ENCODE measurements at regions not wholly inside any gene's neighbourhood (a gene's known extent, or its start where the extent isn't known, plus 50 kb on each side); places are given as distances from the start of the nearest gene placed in this dataset.

GRCh38 chr7:17031906-17032551 is 150.2 kb upstream of the AGR3 start:
- no peak for TF ChIP-seq CTCF (IDR thresholded peaks at IDR 0.05; ENCODE audit: low read depth, low read length, missing control alignments)
- no peak overlapping the region for H3K4me3 ChIP-seq (ENCODE audit: low read depth, low read length)
- H3K36me3 ChIP-seq (replicated peaks), result no peaks in the 10 kb centered on the region
- no peaks in the 10 kb centered on the region for H3K27me3 ChIP-seq (replicated peaks)
- in situ Hi-C loops (cut with HindIII; ENCODE audit: low pct_ligation_motif_present, low sequenced_read_pairs), result no loop called here
- no peak for DNase-seq
- H3K27ac ChIP-seq, result no peak overlapping the region

- TF ChIP-seq CTCF (IDR thresholded peaks at IDR 0.05; ENCODE audit: low read depth, low read length, missing control alignments), result no peak
- Histone ChIP-seq H3K27ac (no peak overlapping the region), H3K36me3 (replicated peaks) (no peaks in the 10 kb centered on the region), H3K27me3 (replicated peaks) (no peaks in the 10 kb centered on the region), H3K4me3 (ENCODE audit: low read depth, low read length) (no peak overlapping the region)
- in situ Hi-C loops (cut with HindIII; ENCODE audit: low pct_ligation_motif_present, low sequenced_read_pairs), result no loop called here
- no peak for DNase-seq
Observed at GRCh38 chr7:17033245-17033644, 151.5 kb upstream of the AGR3 start.

GRCh38 chr7:17036584-17036983 is 154.8 kb upstream of the AGR3 start:
- no peak for DNase-seq
- H3K27me3 ChIP-seq (replicated peaks), result no peaks in the 10 kb centered on the region

GRCh38 chr7:17037356-17037755 is 155.6 kb upstream of the AGR3 start:
- in situ Hi-C loops (cut with HindIII; ENCODE audit: low pct_ligation_motif_present, low sequenced_read_pairs), result no loop called here
- DNase-seq, result no peak

More at GRCh38 chr7:17036584-17036983, 154.8 kb upstream of the AGR3 start:
- no peak for TF ChIP-seq CTCF (IDR thresholded peaks at IDR 0.05; ENCODE audit: low read depth, low read length, missing control alignments)
- in situ Hi-C loops (cut with HindIII; ENCODE audit: low pct_ligation_motif_present, low sequenced_read_pairs), result no loop called here
- Histone ChIP-seq H3K4me3 (ENCODE audit: low read depth, low read length) (no peak overlapping the region), H3K36me3 (replicated peaks) (no peaks in the 10 kb centered on the region), H3K27ac (no peak overlapping the region)

GRCh38 chr7:17038160-17038782 is 156.5 kb upstream of the AGR3 start:
- H3K4me3 ChIP-seq (ENCODE audit: low read depth, low read length), result no peak overlapping the region
- no peaks in the 10 kb centered on the region for H3K27me3 ChIP-seq (replicated peaks)
- no peak overlapping the region for H3K27ac ChIP-seq
- no peak for DNase-seq
- no peak for TF ChIP-seq CTCF (IDR thresholded peaks at IDR 0.05; ENCODE audit: low read depth, low read length, missing control alignments)
- in situ Hi-C loops (cut with HindIII; ENCODE audit: low pct_ligation_motif_present, low sequenced_read_pairs), result no loop called here
- H3K36me3 ChIP-seq (replicated peaks), result no peaks in the 10 kb centered on the region

More at GRCh38 chr7:17037356-17037755, 155.6 kb upstream of the AGR3 start:
- Histone ChIP-seq H3K27ac (no peak overlapping the region), H3K4me3 (ENCODE audit: low read depth, low read length) (no peak overlapping the region), H3K27me3 (replicated peaks) (no peaks in the 10 kb centered on the region), H3K36me3 (replicated peaks) (no peaks in the 10 kb centered on the region)
- no peak for TF ChIP-seq CTCF (IDR thresholded peaks at IDR 0.05; ENCODE audit: low read depth, low read length, missing control alignments)

All from brain microvascular endothelial cell (primary cell).